SKM-1 treated with dmso at 0.1 percent for 144 hours (cell line): ENCODE measurements at regions not wholly inside any gene's neighbourhood (a gene's known extent, or its start where the extent isn't known, plus 50 kb on each side); places are given as distances from the start of the nearest gene placed in this dataset.

Experiments
- DNase-seq: peaks from one replicate; lab custom pipeline; 2025; ENCODE audit not compliant: unreplicated experiment; lab: John Stamatoyannopoulos, UW

- DNase-seq: no peak
Measured at GRCh38 chr1:30437059-30437576, 286.3 kb downstream of the MATN1 start.

DNA sequence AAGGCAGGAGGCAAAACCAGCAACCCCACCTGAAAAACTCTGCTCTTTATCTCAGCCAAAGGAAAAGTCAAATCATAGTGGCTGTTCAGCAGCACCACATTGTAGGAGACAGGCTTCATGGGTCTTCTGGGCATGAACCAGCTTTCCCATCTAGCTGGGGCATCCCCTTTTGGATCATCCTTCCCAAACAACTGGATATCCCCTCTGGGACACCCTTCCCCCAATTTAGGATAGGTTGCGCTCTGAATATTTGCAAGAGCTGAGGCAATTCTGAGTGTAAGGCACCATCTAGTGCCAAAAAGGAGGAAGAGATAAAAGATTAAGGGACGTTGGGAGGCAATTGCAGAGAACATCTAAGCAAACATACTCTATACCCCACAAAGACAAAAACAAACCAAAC is 295.8 kb downstream of the MATN1 start:
- no peak for DNase-seq

DNA sequence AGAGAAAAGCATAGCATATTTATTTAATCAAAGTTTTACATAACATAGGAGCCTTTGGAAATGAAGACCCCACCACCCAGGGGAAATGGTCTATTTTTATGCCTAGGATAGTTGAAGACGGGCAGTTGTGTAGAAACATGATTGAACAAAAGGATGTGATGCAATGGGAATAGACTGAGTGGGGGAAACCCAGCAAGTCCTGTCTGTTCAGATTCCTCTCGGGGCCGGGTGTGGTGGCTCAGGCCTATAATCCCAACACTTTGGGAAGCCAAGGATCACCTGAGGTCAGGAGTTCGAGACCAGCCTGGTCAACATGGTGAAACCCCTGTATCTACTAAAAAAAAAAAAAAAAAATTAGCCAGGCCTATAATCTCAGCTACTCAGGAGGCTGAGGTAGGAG is 298.3 kb downstream of the MATN1 start:
- no peak for DNase-seq

DNA sequence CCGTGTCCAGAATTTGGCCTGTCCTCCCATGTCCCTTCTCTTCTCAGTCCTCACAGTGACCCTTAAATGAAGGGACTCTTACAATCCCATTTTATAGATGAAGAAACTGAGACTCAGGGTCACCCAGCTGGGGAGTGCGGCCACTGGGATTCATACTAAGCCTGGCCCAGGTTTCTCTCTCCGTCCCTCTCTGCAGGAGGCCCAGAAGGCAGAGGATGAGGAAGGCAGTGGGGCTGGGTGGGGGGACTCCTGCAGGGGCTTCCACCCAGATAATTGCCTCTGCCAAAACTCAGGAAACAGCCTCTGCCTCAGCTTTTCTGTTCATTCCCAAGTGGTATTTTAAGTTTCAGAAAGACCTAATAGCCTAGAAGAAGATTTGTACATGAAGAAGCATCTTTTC is 299.8 kb downstream of the MATN1 start:
- DNase-seq: no peak

- no peak for DNase-seq
Measured at GRCh38 chr1:30422251-30422650, 301.1 kb downstream of the MATN1 start.

GRCh38 chr1:30420519-30421050 is 302.8 kb downstream of the MATN1 start:
- DNase-seq: no peak

DNA sequence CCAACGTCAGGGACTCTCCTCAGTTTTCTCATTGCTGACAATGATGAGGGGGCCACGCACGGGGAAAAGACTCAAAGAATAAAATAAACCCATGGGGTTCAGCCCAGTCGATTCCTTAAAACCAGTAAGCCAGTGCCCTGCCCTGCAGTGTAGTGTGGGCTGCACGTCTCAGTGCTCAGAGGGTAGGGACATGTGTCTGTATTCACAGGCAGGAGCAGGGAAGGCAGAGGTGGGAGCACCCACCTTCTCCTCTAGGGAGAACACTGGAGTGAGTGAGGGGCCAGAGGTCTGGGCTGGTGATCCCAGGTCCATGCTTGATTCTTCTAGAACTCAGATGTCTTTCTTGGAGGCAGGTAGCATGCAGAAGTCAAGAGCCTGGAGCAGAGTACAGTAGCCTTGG is 303.6 kb downstream of the MATN1 start:
- no peak for DNase-seq

GRCh38 chr1:30418939-30419720 is 304.3 kb downstream of the MATN1 start:
- no peak for DNase-seq

DNA sequence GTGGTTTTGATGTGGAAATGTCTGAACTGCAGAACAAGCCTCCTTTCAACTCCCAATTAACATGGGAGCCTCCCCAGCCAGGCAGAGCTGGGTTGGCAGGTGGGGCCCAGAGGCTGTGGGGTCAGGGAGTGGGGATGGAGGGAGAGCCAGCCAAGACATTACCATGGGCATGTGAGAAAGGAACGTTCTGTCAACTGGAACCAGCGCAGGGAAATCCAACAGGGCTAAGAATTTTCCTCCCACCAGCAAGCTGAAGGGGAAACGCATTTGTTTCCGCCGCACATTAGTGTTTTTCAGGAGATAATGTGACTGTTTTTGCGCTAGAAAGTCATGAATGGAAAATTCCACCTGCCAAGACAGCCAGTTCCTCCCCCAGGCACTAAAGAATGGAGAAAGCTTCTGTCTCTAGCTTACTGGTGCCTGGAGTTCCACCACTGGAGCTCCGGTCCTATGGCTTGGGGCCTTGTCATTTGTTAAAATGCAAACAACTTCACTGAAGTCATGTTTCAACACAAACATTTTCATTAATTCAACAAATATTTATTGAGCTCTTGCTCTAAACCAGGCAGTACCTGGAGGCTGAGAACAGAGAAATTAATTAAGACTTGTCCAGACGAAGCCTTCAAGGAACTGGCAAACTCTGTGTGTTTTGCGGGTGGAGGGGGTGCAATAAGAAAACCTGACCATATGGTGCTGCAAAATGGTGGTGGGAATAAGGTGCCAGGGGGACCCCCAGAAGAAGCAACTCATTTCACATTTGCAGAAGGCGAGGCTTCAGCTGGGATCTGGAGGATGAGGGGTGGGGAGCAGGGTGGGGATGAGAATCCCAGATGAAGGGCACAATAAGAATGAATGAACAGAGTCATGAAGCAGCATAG is 305.1 kb downstream of the MATN1 start:
- DNase-seq: no peak

DNA sequence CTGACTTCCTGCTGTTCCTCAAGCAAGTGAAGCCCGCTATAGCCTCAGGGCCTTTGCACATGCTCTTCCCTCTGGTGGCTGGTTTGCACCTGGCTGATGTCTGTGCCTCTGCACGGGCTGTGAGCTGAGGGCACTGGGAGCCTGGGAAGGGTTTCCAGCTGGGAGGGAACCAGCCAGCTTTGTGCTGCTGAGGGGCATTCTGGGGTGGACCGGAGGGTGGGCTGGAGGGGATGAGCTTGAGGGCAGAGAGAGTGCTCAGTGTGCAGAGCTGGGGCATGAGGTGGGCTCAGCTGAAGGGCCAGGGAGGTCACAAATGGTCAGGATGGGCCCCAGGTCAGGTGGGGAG is 305.7 kb downstream of the MATN1 start:
- DNase-seq: no peak

GRCh38 chr1:30417001-30417700 is 306.2 kb downstream of the MATN1 start:
- DNase-seq: no peak

- no peak for DNase-seq
Measured at GRCh38 chr1:30416221-30416820, 307.1 kb downstream of the MATN1 start.

DNA sequence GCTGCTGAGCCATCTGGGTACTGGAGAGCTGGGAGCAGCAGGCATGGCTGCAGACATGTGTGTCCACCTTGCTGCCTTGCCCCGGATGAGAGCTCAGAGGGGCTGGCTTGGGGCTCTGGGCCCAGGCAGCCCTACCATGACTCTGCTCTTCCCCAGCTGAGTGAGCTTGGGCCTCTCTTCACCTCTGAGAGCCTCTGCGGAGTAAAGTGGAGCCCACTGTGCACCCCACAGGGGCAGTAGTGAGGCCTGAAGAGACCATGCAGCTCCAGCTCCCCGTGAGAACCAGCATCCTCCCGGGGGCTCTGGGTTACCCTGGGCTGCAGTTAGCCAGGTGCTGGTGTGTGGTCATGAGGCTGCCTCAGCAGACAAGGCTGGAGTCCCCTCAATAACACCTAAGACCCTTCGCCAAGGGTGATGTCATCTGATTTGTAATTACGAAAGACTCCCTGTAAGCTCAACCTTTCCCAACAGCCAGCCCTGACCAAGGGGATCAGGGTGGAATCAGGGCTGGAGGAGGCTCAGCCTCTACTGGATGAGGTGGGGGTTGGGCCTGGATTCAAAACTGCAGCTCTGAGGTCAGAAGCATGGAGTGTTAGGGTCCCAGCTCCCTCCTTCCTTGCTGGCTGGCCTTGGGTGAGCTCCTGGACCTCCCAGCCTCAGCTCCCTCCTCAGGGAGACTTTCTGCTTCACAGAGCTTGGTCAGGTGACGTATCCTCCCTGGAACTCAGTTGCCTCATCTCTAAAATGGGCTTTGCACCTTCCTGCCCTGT is 308.0 kb downstream of the MATN1 start:
- no peak for DNase-seq

- no peak for DNase-seq
Measured at GRCh38 chr1:30414851-30415165, 308.6 kb downstream of the MATN1 start.

GRCh38 chr1:30414086-30414850 is 309.1 kb downstream of the MATN1 start:
- no peak for DNase-seq

DNA sequence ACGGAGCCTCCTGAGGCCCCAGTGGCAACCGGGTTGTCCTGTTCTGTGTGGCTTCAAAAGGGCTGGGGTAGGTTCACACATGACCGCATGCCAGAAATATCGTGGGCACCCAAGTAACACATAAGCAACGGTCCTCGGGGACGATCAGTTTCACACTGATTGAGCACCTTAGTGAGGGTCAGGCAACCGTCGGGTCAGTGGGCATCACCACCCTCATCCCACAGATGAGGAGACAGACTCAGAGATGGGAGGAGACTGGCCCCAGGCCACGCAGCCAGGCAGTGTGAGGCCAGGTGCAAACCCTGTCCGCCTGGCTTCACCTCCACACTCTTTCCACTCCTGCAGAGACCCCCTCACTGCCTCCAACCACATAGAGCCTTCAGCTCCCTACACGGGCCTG is 309.8 kb downstream of the MATN1 start:
- DNase-seq: no peak

DNA sequence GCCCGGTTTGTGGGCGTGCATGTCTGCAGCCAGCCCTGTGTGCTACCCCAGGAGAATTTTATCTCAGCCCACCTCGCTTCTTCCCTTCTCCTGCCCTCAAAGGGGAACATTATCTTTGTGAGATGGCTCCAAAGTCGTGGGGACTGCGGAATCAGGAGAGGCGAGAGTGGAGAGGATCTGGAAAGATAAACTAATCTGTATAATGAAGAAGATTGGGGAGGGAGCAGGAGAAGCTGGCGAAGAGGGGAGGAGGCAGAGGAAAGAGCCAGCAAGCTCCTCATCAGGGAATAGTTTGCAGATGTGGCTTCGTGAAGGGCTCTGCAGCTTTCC is 310.3 kb downstream of the MATN1 start:
- DNase-seq: no peak

DNA sequence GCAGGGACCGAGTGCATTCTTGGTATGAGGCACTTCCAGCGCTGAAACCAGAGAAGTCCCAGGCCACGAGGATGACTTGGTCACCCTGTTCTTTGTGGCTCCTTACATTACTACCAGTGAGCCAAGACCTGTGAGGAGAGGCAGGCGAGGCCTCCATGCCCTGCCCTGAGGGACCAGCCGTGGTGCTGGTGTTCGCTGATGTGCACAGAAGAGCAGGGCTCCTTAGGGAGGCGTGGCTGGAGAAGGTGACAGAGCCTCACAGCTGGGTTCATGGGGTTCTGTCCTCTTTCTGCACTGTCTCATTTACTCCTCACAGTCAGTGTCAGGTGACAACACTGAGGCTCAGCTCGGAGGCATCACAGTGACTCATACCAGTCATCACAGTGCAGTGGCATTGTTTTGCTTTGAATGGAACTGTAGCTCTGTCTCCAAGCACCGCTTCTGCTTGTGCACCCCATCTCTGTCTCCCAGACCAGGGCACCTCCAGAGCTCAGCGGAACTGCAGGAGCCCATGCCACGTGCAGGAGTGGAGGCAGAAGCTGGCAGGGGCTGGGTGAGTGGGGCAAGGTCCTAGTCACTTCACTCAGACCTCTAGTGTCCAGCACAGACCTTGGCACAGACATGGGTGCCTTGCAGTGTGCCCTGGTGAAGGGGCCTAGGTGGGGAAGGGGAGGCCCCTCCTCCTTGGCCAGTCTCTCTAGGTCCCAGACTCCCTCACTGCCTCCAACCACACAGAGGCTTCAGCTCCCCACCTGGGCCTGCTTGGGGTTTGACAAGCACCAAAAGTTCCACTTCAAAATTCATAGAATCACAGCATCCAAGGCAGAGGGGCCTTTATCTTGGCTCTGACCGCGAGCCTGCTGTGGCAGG is 310.9 kb downstream of the MATN1 start:
- no peak for DNase-seq

DNA sequence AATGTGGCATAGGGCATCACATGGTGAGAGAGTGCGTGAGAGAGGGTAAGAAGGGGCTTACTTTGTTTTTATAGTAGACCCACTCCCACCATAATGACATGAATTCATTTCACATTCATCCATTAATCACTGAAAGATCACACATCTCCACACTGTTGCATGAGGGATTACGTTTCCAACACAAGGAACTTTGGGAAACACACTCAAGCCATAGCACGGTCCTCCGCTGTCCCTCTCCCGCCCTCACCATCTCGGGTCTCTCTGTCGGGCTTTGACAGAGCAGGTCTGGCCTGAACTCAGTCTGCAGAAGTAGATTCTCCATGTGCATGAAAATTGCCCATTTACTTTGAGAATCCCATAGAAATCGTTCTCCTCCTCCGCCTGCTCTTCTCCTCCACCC is 312.2 kb downstream of the MATN1 start:
- no peak for DNase-seq
